HL-60 (cell line): ENCODE measurements at regions not wholly inside any gene's neighbourhood (a gene's known extent, or its start where the extent isn't known, plus 50 kb on each side); places are given as distances from the start of the nearest gene placed in this dataset.

Experiments used
- GABPA ChIP-seq: IDR thresholded peaks from 2 replicates; pipeline ENCODE4 v1.6.1; 2012; ENCODE audit warnings: low read depth
- POLR2AphosphoS5 ChIP-seq: IDR thresholded peaks from 2 replicates; pipeline ENCODE4 v1.6.1; 2012; ENCODE audit warnings: low read depth
- TF ChIP-seq, protein P1 (sequence below): IDR thresholded peaks from one replicate; pipeline ENCODE4 v1.5.1; 2011; ENCODE audit warnings: low read length, control low read depth, inconsistent platforms; ENCODE audit not compliant: insufficient read depth
- TF ChIP-seq, protein P2 (sequence below): IDR thresholded peaks from 2 replicates; pipeline ENCODE4 v1.6.1; 2012; ENCODE audit warnings: low read depth; ENCODE audit not compliant: insufficient replicate concordance

DNA sequence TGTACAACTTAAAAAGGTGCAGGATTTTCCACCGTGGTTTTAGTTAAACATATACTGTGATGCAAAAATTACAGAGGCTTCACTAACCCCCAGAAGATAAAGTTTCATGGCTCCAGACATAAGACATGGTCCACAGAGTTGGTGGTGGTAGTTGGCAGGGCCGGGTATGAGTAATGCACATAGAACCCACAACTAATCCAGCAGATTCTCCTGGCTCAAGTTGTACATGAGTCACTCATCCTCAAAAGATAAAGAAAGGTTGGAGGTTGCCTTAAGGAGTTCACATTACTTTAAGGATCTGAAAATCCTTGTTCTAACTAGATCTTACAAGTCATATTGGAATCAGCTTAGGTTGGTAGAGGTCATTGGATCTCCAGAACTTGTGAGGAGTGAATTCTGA lies 98.3 kb upstream of the ZBTB20 start:
- TF ChIP-seq, protein P1, sequence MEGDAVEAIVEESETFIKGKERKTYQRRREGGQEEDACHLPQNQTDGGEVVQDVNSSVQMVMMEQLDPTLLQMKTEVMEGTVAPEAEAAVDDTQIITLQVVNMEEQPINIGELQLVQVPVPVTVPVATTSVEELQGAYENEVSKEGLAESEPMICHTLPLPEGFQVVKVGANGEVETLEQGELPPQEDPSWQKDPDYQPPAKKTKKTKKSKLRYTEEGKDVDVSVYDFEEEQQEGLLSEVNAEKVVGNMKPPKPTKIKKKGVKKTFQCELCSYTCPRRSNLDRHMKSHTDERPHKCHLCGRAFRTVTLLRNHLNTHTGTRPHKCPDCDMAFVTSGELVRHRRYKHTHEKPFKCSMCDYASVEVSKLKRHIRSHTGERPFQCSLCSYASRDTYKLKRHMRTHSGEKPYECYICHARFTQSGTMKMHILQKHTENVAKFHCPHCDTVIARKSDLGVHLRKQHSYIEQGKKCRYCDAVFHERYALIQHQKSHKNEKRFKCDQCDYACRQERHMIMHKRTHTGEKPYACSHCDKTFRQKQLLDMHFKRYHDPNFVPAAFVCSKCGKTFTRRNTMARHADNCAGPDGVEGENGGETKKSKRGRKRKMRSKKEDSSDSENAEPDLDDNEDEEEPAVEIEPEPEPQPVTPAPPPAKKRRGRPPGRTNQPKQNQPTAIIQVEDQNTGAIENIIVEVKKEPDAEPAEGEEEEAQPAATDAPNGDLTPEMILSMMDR: no peak
- TF ChIP-seq, protein P2, sequence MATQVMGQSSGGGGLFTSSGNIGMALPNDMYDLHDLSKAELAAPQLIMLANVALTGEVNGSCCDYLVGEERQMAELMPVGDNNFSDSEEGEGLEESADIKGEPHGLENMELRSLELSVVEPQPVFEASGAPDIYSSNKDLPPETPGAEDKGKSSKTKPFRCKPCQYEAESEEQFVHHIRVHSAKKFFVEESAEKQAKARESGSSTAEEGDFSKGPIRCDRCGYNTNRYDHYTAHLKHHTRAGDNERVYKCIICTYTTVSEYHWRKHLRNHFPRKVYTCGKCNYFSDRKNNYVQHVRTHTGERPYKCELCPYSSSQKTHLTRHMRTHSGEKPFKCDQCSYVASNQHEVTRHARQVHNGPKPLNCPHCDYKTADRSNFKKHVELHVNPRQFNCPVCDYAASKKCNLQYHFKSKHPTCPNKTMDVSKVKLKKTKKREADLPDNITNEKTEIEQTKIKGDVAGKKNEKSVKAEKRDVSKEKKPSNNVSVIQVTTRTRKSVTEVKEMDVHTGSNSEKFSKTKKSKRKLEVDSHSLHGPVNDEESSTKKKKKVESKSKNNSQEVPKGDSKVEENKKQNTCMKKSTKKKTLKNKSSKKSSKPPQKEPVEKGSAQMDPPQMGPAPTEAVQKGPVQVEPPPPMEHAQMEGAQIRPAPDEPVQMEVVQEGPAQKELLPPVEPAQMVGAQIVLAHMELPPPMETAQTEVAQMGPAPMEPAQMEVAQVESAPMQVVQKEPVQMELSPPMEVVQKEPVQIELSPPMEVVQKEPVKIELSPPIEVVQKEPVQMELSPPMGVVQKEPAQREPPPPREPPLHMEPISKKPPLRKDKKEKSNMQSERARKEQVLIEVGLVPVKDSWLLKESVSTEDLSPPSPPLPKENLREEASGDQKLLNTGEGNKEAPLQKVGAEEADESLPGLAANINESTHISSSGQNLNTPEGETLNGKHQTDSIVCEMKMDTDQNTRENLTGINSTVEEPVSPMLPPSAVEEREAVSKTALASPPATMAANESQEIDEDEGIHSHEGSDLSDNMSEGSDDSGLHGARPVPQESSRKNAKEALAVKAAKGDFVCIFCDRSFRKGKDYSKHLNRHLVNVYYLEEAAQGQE: no peak
- TF ChIP-seq POLR2AphosphoS5: no peak
- no peak for TF ChIP-seq GABPA
